NCI-H524 (cell line): ENCODE measurements at regions not wholly inside any gene's neighbourhood (a gene's known extent, or its start where the extent isn't known, plus 50 kb on each side); places are given as distances from the start of the nearest gene placed in this dataset.

Experiments used
- DNase-seq, 2 experiments: peaks; one replicate each; lab custom pipeline; 2025; lab: John Stamatoyannopoulos, UW

DNA sequence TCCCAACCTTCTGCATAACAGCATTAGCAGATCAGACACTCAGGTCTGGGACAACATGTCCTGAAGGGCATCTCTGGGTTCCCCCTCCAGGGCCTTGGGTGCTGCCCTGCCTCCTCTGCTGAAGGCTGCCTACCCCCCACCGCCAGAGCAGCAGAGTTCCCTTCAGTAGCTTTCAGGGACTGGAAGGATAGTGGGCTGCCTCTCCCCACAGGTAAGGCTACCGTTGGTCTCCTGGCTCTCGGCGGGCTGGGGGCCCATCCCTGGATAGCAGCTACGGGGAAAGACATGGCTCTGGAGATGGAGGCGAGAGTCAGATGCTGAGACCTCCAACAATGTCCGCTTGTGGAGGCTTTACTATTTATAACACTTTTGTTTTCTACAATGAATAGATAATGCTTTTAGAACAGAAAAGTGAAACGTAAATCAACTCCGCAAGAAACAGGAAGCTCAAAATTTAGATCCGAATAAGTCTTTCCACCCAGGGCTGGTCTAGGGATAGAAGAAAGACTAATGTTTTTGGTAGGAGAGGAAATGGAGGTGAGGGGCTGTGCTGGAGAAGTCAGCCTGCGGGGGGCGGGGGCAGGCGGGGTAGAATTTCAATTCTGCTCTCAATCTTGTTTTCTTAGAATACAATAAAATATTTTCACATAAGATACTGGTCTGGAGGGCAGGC, 58.4 kb downstream of the ARL4C start:
- no peak for DNase-seq

DNA sequence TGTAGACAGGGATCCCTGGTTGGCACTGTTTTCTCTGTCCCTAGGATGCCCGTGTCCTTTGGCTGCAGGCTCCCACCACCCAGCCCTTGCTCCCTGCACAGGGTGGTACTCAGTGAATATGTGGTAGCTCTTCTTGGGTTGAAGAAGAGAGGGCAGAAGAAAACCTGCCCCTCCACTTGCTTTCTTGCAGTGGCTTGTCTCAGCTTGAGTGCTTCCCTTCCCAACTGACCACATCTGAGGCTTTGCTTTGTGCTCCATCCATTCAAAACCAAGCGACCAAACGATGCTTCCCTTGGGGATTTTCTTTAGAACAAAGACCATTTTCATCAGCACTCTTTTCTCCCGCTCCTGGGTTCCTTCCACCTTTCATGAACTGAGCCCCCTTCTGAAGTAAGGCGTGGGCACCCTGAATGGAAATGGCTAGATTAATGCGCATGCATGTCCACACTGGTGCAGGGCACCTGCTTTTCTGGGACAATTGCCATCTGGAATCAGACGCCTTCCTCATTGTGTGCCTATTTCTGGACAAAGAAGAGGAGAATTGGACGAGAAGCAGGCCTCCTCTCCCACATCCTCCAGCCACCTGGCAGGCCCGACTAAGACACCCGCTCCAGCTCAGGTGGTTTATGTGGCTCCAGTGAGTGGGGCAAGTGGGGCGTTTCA, 59.1 kb downstream of the ARL4C start:
- no peak for DNase-seq

DNA sequence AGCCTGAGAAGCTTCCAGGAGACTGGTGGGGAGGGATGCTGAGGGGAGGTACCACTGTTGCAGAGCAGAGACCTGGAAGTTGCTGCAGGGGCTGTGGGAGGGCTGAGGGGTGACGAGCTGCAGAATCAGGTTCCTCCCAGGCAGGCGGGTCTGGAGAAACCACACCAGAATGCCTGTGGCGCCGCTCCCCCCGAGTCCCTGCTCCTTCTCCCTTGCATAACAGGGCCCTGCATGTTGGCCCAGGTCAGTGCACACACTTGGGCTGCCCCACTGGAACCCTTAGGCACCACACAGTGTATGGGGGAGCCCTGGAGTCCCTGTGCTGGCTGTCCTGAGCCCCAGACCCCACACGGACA, 60.4 kb downstream of the ARL4C start:
- no peak for DNase-seq

DNA sequence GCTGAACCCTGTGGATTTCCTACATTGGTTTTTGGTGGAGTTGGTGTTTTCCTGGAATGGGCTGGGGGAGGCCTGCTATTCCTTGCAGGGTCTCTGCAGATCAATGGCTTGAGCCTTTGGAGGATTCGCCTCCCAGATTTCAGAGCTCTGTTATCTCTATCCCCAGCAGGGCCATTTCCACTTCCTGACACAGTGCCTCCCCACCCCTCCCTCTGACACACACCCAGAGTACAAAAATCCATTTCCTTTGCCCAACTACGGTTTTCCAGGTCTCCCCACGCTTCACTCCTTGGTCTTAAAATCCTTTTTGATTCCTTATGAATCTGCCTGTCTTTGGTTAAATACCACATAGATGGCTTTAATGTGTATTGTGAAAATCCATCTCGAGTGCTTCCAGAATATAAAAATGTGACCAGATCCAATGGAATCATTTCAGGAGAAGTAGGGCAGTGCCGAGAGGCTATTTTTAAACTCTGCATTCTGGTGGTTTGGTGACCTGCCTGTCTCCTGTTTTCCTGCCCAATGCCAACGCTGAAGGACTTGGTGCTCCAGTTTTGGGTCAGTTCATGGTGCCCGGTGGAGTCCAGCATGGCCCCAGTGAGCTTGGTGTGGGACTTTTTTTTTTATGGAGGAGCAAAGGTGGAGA, 60.9 kb downstream of the ARL4C start:
- DNase-seq = no peak

DNA sequence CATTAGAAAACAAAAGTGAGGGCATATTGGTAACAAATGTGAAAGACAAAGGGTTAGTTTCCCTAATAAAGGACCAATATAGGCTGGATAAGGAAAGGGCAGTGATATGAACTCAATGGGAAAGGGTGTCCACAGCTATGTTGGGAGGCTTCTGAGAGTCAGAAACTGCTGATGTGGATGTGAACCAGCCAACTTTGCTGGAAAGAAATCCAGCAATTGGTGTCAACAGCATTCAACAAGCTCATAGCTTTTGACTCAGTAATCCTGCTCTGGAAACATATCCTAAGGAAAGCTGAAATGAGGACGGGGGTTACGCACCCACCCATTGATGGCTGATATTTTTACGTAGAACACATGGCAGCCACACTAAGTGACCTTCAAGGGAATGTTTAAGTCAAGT, 63.7 kb downstream of the ARL4C start:
- no peak for DNase-seq

DNA sequence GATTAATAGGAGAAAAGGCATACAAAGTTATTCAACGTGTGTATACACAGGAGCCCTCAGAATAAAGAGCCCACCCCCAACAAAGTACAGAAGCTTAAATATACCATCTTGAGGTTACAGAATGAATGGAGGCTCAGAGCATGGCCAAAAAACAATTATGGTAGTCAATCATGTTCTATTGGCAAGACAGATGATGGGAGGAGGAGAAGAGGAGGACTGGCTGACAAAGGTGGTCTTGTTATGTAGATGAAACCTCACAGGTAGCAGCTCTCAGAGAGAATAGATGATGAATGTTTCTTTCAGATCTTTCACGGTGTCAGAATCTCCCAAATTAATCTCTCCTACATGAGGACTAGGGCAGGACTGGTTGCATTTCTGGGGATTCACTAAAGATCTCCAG, 66.0 kb downstream of the ARL4C start:
- no peak for DNase-seq

DNA sequence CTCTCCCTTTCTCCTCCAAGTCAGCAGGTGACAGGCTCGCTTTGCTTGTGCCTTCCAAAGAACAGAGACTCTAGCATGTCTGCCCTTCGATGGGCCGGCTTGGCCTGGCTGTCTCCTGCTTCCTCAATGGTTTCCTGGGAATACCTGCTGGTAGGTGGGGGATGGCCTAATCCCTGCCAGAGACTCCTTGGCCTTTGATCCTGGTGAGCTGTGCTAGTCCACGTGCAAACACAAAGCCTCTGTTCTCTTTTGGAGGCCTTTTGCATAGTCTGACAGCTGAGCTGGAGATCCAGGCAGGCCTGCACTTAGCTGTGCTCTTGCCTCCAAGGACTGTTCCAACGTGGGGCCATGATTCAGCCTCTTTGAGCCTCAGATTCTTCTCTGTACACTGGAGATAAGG, 67.6 kb downstream of the ARL4C start:
- no peak for DNase-seq

DNA sequence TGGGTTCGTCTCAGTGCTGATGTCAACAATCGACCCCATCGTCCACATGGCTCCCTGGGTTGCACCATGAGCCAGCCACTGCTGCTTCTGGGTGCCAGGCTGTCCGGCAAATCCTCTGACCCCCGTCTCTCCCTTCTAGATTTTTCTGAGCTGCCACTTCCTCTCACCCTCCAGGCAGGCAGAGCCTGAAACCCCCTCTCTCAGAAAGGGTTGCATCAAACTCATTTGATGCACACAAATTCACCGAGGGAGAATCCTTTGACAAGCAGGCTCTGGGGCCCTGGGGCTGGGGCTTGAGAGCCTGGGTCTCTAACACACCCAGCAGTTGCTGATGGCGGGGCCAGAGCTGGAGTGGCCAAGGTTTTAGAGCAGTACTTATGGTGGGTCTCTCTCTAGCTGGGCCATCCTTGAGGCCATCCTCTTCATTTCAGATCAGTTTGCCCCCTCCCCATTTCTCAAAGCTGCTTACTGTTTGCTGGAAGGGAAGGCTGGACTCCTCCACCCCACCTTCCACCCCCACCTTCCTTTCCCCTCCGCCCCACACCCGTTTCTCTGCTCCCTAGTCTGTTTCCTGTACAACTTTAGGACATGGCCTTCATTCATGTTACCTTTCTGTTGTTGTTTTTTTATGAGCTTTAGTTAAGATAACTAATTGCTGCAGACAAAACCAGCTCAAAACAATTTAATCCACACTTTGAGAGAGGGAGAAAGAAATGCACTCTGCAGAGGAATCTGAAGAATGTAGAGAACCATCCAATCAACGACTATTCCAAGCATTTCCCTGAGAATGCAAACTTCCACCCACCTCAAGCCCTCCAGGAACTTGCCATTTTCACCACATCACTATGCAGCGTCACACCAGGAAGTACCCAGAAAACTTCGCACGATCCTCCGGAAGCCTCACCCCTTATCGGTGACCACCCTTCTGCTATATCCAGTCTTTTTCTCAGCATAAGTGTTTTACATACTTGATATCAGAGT, 69.5 kb downstream of the ARL4C start:
- DNase-seq = no peak

DNA sequence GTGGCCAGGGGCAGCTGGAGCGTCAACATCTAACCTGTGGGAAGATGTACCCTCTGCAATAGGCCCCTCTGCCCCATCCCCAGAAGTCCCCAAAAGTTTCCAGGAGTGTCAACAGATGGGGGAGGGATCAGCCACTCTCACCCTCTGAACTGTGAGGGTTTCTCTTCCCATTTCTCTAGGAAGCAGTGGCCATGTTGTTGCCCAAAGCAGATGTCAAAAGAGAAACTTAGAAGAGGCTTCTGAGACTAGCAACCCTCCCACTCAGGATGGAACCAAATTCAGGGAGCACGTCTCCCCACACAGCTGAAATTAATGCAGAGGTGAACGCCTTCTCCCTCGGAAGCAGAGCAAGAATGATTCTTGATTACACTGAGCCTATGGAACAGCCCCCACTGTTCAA, 70.3 kb downstream of the ARL4C start:
- DNase-seq = no peak

DNA sequence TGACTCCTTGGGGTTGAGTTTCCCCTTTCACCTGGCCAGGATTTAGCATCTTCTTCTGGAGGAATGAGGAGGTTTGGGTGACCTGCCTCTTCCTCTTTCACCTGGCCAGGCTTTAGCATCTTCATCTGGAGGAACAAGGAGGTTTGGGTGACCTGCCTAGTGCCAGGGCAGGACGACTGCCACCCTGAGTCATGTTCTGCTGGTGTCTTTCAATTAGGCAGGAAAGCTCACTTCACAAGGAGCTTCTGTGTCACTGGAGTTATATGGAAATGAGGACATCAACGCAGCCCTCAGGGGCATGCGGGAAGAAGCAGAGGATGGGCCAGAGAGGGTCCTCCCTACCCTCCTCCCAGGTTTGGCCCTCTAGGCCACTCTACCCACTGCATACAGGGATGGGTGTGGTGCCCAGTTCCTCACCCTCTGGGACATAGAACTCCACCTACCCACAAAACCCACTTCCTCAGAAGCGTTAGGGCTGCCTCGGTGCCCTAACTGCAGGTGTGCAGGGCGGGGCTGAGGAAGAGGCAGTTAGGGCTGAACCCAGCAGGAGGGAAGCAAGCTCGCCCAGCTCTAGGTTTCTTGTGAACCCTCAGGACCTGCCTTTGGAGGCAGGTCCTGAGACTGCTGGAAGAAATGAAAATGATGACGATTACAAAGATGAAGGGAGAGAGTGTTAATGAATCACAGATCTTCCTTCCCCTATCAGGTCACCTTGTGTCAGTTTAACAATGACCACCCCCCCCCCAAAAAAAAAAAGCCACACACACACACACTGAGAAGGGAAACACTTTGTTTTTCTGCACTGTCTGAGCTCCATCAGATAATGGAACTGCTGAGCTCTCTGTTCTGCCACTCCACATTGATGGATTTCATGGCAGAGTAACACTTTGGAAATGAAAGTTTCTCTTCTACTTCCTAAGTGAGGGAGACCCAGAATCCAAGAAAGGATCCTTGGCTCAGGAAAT, 71.0 kb downstream of the ARL4C start:
- DNase-seq = no peak

DNA sequence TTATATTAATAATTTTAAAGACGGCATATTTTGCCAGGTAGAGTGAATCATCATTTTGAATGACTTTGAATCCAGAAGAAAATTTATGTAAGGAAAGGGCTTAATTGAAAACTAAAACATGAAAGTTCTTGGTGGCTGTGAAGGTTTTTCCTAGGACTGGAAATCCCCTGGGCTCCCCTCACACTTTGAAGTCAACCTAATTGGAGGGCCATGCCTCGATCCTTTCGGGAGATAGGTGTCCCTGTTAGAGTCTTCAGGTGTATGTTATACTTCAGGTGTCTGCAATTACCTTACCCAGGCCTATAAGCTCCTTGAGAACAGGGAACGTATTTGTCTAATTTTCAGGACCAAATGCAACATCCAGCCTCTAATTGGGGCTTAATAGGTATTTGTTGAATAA, 73.0 kb downstream of the ARL4C start:
- no peak for DNase-seq

DNA sequence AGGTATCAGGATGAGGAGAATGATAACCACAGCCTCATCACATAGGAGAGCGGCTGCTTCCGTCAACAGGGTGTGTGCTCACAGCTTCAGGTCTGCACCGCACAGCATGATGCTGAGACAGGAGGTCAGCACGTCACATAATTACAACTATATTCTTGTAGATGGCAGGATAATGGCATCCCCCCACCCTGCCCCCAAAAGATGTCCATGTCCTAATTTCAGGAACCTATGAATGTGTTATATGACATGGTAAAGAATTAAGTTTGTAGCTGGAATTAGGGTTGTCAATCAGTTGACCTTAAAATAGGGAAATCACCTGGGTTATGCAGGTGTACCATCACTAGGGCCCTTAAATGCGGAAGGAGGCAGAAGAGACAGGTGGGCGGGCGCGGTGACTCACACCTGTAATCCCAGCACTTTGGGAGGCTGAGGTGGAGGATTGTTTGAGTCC, 73.9 kb downstream of the ARL4C start:
- DNase-seq = no peak

DNA sequence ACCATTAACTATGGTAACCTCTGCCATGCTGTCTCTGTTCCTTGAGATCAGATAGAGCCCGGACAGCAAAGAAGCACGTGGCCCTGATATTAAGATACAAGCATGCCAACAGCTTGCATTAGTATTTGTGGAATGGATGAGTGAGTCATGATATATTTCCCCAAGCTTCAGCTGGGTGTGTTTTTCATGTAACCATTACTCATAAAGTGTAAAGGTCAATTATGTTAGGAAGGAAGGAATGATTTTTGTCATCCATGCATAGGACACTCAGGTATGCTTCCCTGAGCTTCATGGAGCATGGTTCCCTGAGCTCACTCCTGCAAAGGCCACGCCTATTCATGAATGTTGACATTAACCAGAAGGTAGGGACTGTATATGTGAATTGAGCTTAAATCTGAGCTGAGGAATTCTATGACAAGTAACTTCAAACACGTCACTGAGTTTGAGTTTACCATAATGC, 74.6 kb downstream of the ARL4C start:
- DNase-seq = no peak

DNA sequence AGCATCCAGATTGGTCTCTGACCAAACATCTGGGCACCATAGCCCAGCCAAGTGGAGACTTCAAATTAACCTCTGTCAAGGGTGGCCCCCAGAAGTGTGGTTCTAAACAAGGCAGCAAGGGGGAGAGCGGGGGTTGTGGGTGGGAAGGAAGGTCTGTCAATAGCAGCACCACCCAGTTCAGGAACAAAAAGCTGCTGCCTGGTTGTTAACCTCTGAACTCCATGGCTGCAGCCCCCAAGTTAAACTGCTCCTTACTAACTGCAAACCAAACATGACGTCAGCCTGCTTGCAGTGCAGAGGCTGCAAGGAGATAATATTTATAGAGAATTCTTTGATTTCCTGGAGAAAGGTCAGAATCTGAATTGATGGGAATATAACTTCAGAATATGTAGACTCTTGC, 76.5 kb downstream of the ARL4C start:
- no peak for DNase-seq

DNA sequence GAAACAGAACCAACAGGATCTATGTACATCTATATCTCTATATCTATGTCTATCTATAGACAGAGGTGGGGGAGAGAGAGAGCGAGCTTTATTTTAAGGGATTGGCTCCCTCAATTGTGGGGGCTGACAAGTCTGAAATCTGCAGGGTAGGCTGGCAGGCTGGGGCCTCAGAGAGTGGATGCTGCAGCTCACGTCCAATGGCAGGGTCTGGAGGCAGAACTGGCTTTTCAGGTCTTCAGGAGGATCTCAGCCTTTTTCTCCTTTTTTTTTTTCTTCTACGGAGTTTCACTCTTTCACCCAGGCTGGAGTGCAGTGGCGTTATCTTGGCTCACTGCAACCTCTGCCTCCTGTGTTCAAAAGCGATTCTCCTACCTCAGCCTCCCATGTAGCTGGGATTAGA, 77.2 kb downstream of the ARL4C start:
- DNase-seq = no peak

DNA sequence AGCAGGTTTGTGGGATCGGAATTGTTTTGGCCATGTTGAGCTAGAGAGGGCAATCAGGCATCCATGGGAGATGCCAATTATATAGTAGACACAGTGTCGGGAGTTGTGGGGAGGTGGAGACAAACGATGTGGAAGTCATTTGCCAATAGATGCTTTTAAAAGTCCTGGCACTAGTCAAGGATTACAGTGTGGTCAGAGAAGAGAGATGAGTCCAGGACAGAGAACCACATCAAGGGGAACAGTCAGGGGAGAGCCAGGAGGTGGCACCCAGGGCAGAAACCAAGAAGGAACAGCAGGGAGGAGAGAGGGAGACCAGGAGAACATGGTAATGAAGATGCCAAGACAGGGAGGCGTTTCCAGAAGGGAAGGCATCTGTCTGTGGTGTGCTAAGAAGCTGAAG, 81.2 kb downstream of the ARL4C start:
- DNase-seq = no peak

DNA sequence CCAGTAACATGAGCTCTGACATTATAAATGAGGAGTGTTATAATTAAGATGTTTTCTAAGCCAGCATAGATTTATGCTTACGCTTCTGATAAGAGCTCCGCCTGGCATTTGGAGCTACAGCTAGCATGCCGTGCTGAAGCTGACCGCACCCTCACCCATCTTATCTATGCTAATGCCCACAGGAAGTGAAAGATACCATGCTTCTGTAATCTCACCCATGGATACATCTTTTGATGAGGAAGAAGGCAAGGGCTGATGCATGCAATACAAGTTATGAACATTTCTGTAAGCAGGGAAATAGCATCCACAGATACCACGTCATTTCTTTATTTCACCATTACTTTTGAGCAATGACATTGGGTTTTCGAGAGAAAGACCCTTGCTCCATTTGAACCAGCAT, 82.3 kb downstream of the ARL4C start:
- no peak for DNase-seq

DNA sequence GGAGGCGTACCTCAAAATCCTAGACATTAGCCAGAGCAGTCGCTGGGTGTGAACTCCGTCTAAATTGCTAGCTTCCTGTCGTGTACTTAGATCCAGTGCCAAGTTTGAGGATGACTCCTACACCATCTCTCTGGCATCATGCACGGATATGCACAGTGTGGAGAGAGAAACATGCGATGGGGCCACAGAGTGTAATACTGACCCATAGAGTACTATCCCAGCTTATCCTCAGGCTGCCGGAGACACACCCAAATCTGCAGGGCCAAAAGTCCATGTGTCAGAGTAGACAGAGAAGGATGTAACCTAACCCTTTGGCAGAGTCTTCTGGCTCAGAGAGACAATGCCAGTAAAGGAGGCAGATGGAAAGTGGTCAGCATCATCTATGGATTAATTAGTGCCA, 84.2 kb downstream of the ARL4C start:
- no peak for DNase-seq

DNA sequence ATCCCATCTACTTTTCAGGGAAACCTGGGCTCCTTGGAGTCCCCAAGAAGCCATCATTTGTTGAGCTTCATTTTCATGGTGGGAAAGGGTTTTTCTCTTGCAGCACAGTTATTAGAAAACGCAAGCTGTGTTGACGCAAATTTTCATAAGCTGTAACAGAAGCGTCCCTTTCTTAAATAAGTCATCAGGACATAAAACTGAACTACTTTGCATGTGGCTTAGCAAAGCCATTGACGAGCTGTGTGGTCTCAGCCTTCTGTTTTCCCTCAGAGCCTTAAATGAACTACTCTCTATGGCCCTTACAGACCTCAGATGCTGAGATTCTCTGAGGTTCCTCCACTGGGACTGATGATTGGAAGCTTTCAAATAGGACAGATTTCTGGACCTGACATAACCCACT, 85.1 kb downstream of the ARL4C start:
- no peak for DNase-seq

DNA sequence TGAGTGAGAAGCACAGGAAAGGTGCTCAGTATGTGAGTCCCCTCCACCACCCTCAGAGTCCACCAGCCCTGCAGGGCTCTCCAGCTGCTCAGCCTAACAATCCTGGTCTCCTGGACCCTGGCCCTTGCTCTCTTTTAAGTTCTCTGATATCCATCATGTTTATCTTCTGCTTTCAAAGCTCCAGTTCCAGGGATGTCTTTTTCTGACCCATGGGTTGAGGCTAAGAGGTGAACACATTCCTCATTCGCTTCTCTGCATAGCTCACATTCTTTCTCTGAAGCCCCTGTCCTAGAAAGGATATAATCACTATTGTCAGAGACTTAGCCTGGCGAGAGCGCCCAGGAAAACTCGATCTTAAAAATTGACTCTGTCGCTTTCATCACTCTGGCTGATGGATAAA, 86.4 kb downstream of the ARL4C start:
- no peak for DNase-seq

DNA sequence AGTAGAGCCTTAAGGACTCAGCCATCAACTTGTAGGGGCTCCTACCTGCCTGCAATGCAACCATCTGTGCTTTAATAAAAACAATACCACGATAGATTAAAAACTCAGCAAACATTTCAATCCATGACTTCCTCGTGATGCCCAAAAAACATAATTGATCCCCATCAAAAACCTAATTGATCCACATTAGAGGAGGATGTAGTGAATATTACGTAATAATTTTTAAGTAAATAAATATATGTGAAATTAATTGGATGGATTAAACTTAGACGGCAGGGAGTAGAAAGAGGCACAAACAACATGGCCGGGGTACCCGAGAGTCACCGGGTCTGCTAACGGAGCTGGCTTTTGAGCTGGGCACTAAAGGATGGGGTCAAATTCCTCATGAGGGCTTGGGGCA, 87.3 kb downstream of the ARL4C start:
- no peak for DNase-seq
